ENCODE measurements at regions not wholly inside any gene's neighbourhood (a gene's known extent, or its start where the extent isn't known, plus 50 kb on each side); places are given as distances from the start of the nearest gene placed in this dataset.

DNA sequence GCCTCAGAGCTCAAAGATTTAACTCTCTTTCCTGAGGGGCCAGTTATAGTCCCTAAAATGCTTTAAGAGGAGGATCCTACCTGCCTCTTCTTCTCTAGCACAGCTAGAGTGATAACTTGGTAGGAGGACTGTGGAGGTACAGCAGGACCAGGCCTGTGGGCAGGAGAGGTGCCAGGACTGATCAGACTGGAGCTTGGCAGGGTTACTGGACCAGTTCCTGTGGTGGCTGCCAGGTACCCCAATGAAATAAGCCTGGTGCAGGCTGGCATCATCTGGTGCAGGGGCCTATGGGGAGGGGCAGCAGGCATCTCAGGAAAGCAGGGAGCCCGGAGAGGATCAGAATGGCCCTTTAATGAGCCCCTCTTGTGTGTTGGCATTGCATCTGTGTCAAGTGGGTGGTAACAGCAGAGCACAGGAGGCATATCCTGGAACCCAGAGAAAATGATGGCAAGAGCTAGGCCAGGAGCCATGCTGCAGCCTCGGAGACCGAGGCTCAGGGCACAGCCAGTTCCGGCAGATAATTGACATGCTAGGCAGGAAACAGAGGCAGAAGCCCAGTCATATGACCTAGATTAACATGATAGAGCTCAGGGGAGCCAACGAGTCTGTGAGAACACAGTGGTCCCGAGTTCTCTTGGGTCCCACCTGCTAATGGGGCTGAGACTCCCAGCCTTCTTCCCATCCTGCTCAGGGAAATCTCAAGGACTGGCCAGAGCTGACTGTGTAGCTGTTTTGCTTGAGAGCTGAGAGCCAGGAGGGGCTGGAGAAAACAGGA is 187.5 kb upstream of the ZBED5 start:
- TF ChIP-seq, protein P1, sequence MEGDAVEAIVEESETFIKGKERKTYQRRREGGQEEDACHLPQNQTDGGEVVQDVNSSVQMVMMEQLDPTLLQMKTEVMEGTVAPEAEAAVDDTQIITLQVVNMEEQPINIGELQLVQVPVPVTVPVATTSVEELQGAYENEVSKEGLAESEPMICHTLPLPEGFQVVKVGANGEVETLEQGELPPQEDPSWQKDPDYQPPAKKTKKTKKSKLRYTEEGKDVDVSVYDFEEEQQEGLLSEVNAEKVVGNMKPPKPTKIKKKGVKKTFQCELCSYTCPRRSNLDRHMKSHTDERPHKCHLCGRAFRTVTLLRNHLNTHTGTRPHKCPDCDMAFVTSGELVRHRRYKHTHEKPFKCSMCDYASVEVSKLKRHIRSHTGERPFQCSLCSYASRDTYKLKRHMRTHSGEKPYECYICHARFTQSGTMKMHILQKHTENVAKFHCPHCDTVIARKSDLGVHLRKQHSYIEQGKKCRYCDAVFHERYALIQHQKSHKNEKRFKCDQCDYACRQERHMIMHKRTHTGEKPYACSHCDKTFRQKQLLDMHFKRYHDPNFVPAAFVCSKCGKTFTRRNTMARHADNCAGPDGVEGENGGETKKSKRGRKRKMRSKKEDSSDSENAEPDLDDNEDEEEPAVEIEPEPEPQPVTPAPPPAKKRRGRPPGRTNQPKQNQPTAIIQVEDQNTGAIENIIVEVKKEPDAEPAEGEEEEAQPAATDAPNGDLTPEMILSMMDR (IDR thresholded peaks at IDR 0.05; ENCODE audit: insufficient read depth, low read depth, low read length, missing control alignments): no peak
- DNase-seq (ENCODE audit: low read depth): no peak
- no peak overlapping the region for H3K4me3 ChIP-seq (ENCODE audit: low read length)

GRCh38 chr11:11044137-11044855 is 186.4 kb upstream of the ZBED5 start:
- TF ChIP-seq, protein P1 (IDR thresholded peaks at IDR 0.05; ENCODE audit: insufficient read depth, low read depth, low read length, missing control alignments): no peak
- no peak overlapping the region for H3K4me3 ChIP-seq (ENCODE audit: low read length)
- DNase-seq (ENCODE audit: low read depth): no peak

GRCh38 chr11:11043721-11044120 is 185.9 kb upstream of the ZBED5 start:
- no peak overlapping the region for H3K4me3 ChIP-seq (ENCODE audit: low read length)
- TF ChIP-seq, protein P1 (IDR thresholded peaks at IDR 0.05; ENCODE audit: insufficient read depth, low read depth, low read length, missing control alignments): no peak
- DNase-seq (ENCODE audit: low read depth): no peak

GRCh38 chr11:11039208-11039965 is 181.5 kb upstream of the ZBED5 start:
- DNase-seq (ENCODE audit: low read depth): no peak
- TF ChIP-seq, protein P1 (IDR thresholded peaks at IDR 0.05; ENCODE audit: insufficient read depth, low read depth, low read length, missing control alignments): no peak
- no peak overlapping the region for H3K4me3 ChIP-seq (ENCODE audit: low read length)

- no peak for DNase-seq (ENCODE audit: low read depth)
- TF ChIP-seq, protein P1 (IDR thresholded peaks at IDR 0.05; ENCODE audit: insufficient read depth, low read depth, low read length, missing control alignments): no peak
- no peak overlapping the region for H3K4me3 ChIP-seq (ENCODE audit: low read length)
Measured at GRCh38 chr11:11038782-11039181, 180.9 kb upstream of the ZBED5 start.

- no peak overlapping the region for H3K4me3 ChIP-seq (ENCODE audit: low read length)
- TF ChIP-seq, protein P1 (IDR thresholded peaks at IDR 0.05; ENCODE audit: insufficient read depth, low read depth, low read length, missing control alignments): no peak
- no peak for DNase-seq (ENCODE audit: low read depth)
Measured at GRCh38 chr11:11038352-11038751, 180.5 kb upstream of the ZBED5 start.
